ENCODE measurements at regions not wholly inside any gene's neighbourhood (a gene's known extent, or its start where the extent isn't known, plus 50 kb on each side); places are given as distances from the start of the nearest gene placed in this dataset.

- no peak overlapping the region for H3K27ac ChIP-seq
- TF ChIP-seq, protein P1, sequence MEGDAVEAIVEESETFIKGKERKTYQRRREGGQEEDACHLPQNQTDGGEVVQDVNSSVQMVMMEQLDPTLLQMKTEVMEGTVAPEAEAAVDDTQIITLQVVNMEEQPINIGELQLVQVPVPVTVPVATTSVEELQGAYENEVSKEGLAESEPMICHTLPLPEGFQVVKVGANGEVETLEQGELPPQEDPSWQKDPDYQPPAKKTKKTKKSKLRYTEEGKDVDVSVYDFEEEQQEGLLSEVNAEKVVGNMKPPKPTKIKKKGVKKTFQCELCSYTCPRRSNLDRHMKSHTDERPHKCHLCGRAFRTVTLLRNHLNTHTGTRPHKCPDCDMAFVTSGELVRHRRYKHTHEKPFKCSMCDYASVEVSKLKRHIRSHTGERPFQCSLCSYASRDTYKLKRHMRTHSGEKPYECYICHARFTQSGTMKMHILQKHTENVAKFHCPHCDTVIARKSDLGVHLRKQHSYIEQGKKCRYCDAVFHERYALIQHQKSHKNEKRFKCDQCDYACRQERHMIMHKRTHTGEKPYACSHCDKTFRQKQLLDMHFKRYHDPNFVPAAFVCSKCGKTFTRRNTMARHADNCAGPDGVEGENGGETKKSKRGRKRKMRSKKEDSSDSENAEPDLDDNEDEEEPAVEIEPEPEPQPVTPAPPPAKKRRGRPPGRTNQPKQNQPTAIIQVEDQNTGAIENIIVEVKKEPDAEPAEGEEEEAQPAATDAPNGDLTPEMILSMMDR (conservative IDR thresholded peaks at IDR 0.05) = no peak
Measured at GRCh38 chr6:113427617-113428016, 429.5 kb upstream of the MARCKS start.

- TF ChIP-seq, protein P1 (conservative IDR thresholded peaks at IDR 0.05) = no peak
- no peak overlapping the region for H3K27ac ChIP-seq
Measured at GRCh38 chr6:113428702-113429101, 428.4 kb upstream of the MARCKS start.

GRCh38 chr6:113432521-113433334 is 424.4 kb upstream of the MARCKS start:
- H3K27ac ChIP-seq = peak overlapping the region; percentile 74

DNA sequence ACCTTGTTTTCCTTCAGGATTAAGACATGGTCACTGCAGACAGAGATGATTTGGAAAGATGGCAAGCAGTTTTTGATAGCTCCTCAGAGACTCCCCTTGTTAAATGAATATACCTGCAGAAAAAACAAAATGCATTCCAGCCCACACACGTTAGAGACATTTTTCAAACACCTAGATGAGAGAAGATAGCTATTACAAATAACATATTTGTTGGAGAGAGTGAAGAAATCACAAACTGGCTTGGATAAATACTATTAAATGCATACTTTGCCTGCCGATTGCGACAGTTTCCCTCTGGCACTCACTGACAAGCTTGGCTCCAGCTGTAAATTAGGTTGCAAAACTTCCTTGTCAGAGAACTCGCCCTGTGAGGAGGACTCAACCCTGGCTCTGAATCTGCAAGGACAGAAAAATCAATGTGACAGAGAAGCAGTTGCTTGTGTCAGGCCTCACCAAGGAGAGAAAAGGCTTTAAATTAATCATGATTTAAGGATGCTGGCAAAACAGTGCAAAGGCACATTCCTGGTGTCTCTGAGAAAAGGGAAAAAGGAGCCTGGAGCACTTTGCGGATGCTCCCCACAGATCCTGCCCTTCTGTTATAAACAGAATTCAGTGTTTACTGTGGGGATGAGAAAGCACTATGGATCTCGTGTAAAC is 423.7 kb upstream of the MARCKS start:
- TF ChIP-seq, protein P1 (conservative IDR thresholded peaks at IDR 0.05) = no peak
- H3K27ac ChIP-seq = peak overlapping the region; percentile 74

More at GRCh38 chr6:113432521-113433334, 424.4 kb upstream of the MARCKS start:
- TF ChIP-seq, protein P1 (conservative IDR thresholded peaks at IDR 0.05) = no peak

GRCh38 chr6:113434641-113435040 is 422.5 kb upstream of the MARCKS start:
- TF ChIP-seq, protein P1 (conservative IDR thresholded peaks at IDR 0.05) = no peak
- H3K27ac ChIP-seq = peak overlapping the region; percentile 74

- TF ChIP-seq, protein P1 (conservative IDR thresholded peaks at IDR 0.05) = no peak
- H3K27ac ChIP-seq = no peak overlapping the region
Measured at GRCh38 chr6:113437566-113437965, 419.6 kb upstream of the MARCKS start.

DNA sequence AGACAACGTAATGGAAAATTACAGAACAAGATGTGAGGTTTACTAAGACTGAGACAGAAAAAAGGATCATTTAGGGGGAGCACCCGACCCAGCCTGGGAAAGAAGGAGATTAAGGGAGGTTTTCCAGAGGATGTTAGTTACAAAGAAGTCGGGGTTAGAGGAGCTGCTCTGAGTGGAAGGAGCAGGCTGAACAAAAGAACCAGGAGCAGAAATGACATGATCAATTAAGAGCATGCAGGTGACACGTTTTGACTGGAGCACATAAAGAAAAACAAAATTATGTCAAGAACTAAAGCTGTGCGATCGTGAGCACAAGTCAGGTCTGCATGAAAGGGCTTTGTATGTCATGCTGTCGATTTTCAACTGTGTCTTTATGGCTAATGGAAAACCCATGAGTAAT is 417.3 kb upstream of the MARCKS start:
- TF ChIP-seq, protein P1 (conservative IDR thresholded peaks at IDR 0.05) = no peak
- no peak overlapping the region for H3K27ac ChIP-seq
